ENCODE measurements at regions not wholly inside any gene's neighbourhood (a gene's known extent, or its start where the extent isn't known, plus 50 kb on each side); places are given as distances from the start of the nearest gene placed in this dataset.
"Not testable (repeated sequence)": the region's sequence is repeated elsewhere in the genome, so short reads cannot be mapped to it uniquely, and the experiment has no call there.

- no peak for DNase-seq (ENCODE audit: extremely low read depth, low read depth)
Measured at GRCh38 chr5:63564789-63565188, 397.5 kb downstream of the HTR1A start.

GRCh38 chr5:63563008-63563917 is 399.0 kb downstream of the HTR1A start:
- DNase-seq (ENCODE audit: extremely low read depth, low read depth) = no peak

GRCh38 chr5:63555874-63556273 is 406.4 kb downstream of the HTR1A start:
- DNase-seq (ENCODE audit: extremely low read depth, low read depth) = no peak

GRCh38 chr5:63554191-63554590 is 408.1 kb downstream of the HTR1A start:
- no peak for DNase-seq (ENCODE audit: extremely low read depth, low read depth)

DNA sequence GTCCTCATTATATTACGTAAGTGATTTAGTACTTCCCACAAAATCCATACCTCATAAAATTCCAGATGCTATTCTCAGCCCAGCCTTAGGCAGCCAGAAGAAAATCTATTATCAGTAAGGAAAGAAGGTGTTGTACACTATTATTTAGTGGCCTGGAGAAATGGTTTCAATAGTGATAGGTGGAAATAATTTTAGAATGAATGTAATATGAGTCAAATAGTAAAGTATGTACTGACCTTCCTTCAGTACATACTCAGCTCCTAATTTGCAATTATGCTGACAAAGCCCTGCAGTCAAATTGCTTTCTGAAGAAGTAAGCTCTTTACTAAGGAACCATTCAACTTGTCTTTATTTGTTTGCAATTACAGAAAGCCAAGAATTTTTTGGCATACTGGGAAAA is 409.2 kb downstream of the HTR1A start:
- no peak for DNase-seq (ENCODE audit: extremely low read depth, low read depth)

DNA sequence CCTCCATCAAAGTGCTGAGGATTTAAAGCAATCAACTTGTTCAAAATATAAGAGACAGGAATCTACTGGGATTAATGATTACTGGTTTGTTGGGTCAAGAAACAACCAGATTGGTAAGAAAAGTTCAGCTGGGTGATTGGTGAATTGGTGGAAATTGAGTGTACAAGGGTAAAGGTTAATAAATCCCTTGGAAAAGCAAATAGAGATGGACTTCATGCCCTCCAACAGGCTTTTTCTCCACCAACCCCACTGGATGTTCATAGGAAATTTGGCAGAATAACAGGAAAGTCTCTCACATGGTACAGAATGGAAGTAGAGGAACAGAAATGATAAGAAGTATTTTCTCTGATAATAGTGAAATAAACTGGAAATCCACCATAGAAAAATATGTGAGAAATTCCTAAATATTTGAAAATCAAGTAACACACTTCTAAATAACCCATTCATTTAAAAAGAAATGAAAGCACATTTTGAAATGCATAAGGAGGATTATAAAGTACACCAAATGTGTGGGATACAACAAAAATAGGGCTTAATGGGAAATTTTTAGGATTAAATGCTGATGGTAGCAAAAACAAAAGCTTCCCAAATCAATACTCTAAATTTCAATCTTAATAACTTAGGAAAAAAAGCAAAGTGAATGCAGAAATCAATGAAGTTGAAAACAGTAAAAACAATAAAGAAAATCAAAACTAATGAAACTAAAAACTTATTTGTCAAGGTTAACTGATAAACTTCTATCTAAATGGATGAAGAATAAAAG is 426.2 kb downstream of the HTR1A start:
- no peak for DNase-seq (ENCODE audit: extremely low read depth, low read depth)

- DNase-seq (ENCODE audit: extremely low read depth, low read depth) = no peak
Measured at GRCh38 chr5:63524281-63524680, 438.0 kb downstream of the HTR1A start.

- DNase-seq (ENCODE audit: extremely low read depth, low read depth) = no peak
Measured at GRCh38 chr5:63516006-63516405, 446.2 kb downstream of the HTR1A start.

GRCh38 chr5:63500242-63500641 is 462.0 kb downstream of the HTR1A start:
- no peak for DNase-seq (ENCODE audit: extremely low read depth, low read depth)

DNA sequence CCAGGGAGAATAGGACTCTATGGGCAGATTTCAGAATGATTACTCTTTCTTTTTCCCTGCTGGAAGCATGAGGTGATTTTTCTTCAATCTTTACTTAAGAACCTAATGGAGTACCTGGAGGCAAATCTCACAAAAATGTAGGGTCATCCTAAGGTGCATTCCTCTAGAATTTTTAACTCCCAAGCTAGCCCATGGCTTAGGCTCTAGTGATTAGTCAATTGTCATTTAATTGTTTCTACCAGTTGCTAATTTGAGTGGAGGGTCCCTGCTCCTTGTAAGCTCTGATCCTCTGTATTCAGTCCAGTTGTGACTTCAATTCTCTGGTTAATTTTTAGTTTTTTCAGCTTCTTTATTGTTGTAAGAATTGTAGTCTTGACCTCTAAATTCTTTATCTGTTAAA is 467.0 kb downstream of the HTR1A start:
- no peak for DNase-seq (ENCODE audit: extremely low read depth, low read depth)

DNA sequence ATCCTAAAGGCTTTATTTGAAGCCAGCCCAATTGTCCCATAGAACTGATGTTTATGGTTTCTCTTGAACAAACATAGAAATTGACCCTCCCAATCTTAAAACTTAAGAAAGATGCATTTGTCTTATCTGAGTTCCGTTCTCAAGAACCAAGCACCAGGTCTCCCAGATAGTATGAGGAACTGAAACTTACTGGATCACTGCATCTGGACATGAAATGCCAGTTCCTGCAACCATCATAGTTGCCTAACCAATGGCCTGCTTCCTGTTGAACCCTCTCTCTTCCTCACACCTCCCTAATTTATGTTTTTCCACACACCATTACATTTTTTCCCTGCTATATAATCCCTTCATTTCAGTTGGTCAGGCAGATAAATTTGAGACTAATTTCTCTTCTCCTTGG is 478.9 kb downstream of the HTR1A start:
- no peak for DNase-seq (ENCODE audit: extremely low read depth, low read depth)

DNA sequence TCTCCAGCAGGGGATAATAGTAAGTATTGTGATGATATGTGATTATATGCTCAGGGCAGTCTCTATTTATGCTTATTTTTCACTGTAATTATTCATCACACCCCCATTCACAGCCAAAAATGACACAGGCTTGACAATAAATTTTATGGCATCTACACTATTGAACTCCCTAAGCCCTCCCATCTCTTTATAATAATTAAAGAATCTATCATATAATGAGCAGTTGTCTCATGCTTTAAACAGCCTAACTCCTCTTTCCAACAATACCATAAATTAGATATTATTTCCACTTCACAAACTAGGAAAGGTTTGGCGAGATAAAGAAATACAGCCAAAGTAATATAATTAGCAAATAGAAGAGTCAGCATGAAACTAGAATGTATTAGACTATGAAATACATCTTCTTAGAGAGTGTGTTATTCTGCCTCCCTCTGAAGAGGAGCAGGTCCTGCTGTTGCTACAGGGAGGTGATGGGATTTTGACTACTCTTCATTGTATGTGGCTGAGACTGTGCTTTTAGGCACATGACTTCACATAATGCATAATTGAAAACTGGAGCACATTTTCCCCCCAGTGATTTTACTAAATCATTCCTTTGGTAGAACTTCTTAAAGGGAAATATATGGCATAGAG is 488.8 kb downstream of the HTR1A start:
- DNase-seq (ENCODE audit: extremely low read depth, low read depth) = no peak

- no peak for DNase-seq (ENCODE audit: extremely low read depth, low read depth)
Measured at GRCh38 chr5:63456279-63456678, 506.0 kb downstream of the HTR1A start.

DNA sequence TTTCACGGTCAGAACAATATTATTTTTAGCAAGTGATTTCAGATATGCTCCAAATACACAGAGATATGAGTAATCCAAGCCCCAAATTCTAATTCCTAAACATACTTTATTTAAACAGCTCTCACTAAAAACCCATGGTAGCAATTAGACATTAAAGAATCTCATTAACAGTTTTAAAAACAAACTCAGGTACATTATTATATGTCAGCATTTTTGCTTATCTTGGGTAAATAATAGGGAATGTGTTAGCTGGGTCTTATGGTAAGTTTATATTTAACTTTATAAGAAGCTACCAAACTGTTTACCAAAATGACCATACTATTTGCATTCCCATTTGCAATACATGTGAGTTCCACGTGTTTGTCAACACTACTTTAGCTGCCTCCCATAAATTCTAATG is 511.1 kb downstream of the HTR1A start:
- no peak for DNase-seq (ENCODE audit: extremely low read depth, low read depth)

- DNase-seq (ENCODE audit: extremely low read depth, low read depth) = no peak
Measured at GRCh38 chr5:63439537-63439936, 522.7 kb downstream of the HTR1A start.

GRCh38 chr5:63409737-63410136 is 552.5 kb downstream of the HTR1A start:
- no peak for DNase-seq (ENCODE audit: extremely low read depth, low read depth)

- no peak for DNase-seq (ENCODE audit: extremely low read depth, low read depth)
Measured at GRCh38 chr5:63408984-63409383, 553.3 kb downstream of the HTR1A start.

- peak; percentile 61 for DNase-seq (ENCODE audit: extremely low read depth, low read depth)
Measured at GRCh38 chr5:63401436-63402046, 560.7 kb downstream of the HTR1A start.

DNA sequence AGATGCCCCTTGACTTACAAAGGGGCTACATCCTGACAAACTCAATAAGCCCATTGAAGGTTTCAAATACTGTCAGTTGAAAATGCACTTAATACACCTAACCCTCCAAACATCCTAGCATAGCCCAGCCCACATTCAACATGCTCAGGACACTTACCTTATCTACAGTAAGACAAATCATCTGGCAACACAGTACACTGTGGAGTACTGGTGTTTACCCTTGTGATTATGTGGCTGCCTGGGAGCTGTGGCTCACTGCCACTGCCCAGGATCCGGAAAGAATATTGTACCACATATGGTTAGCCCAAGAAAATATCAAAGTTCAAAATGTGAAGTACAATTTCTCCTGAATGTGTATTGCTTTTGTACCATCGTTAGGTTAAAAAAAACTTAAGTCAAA is 562.2 kb downstream of the HTR1A start:
- no peak for DNase-seq (ENCODE audit: extremely low read depth, low read depth)

GRCh38 chr5:63398346-63398745 is 563.9 kb downstream of the HTR1A start:
- no peak for DNase-seq (ENCODE audit: extremely low read depth, low read depth)

DNA sequence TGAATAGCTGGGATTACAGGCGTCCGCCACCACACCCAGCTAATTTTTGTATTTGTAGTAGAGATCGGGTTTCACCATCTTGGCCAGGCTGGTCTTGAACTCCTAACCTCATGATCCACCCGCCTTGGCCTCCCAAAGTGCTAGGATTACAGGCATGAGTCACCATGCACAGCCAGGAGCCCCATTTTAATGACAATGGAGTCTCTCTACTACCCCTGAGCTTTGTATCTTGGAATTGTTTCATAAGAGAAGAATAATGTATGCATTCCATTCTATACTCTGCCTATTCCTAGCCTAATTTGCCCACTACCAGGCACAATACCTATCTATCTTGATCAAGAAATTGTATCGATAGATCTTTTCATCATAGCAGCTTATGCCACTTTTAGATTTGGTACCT is 574.1 kb downstream of the HTR1A start:
- DNase-seq (ENCODE audit: extremely low read depth, low read depth) = not testable (repeated sequence)
